ENCODE measurements at regions not wholly inside any gene's neighbourhood (a gene's known extent, or its start where the extent isn't known, plus 50 kb on each side); places are given as distances from the start of the nearest gene placed in this dataset.

DNA sequence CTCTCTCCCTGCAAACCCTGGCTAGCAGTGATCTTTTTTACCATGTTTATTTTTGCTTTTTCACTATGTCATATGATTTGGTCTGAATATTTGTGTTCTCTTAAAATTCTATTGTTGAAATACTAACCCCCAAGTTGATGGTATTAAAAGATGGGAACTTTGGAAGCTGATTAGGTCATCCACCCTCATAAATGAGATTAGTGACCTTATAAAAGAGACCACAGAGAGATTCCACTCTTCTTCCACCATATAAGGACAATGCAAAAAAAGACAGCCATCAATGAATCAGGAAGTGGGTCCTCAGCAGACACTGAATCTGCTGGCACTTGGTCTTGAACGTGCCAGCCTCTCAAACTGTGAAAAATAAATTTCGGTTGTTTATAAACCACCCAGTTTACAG is 112.8 kb upstream of the KCND2 start:
- TF ChIP-seq POLR2A (IDR thresholded peaks at IDR 0.05) (no peak), CTCF (IDR thresholded peaks at IDR 0.05) (no peak), POLR2AphosphoS5 (IDR thresholded peaks at IDR 0.05) (no peak)

Data from breast epithelium (tissue), 3 donors.